C4-2B (cell line): ENCODE measurements at regions not wholly inside any gene's neighbourhood (a gene's known extent, or its start where the extent isn't known, plus 50 kb on each side); places are given as distances from the start of the nearest gene placed in this dataset.

Experiments
- CTCF ChIP-seq: fragments of 450-650 bp; conservative IDR thresholded peaks from 2 replicates; pipeline ENCODE4 v1.5.1; 2017; ENCODE audit warnings: mild to moderate bottlenecking
- ZFX ChIP-seq: fragments of 450-650 bp; IDR thresholded peaks from 2 replicates; pipeline ENCODE4 v1.6.1; 2017

GRCh38 chr4:126468144-126468543 is 1153.4 kb downstream of the FAT4 start:
- TF ChIP-seq CTCF (no peak), ZFX (no peak)
